GM19455 (cell line): ENCODE measurements at regions not wholly inside any gene's neighbourhood (a gene's known extent, or its start where the extent isn't known, plus 50 kb on each side); places are given as distances from the start of the nearest gene placed in this dataset.
"Not testable (repeated sequence)": the region's sequence is repeated elsewhere in the genome, so short reads cannot be mapped to it uniquely, and the experiment has no call there.

Experiments used
- ATAC-seq: cut with Tn5 transposase; IDR thresholded peaks from one replicate; pipeline ENCODE4 v1.9.1; 2021; ENCODE audit not compliant: unreplicated experiment

DNA sequence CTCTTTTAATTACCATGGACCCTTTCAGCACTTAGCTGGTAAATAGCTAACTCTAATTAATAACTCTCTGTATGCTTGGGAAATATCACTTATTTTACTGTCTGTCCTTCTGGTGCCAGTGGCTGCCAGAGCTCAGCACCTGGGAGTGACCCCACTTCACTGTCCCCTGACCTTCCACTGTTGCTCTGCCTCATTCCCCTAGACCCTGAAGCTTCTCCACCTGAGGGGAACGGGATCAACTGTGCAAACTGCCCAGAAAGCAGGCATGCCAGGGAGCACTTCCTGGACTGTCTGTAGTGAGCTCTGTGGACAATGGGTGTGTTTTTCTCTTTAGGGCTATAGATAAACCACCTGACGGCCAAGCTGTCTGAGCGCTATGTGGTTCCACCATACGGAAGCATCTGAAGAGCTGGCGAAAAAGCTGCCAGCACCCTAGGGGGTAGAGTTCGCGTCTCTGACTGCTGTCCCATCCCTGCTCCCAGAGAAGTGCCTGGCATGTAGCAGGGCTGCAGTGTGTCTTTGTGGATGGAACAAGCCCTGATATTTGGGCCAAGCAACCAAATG is 106.3 kb upstream of the FOXA2 start:
- ATAC-seq = no peak

DNA sequence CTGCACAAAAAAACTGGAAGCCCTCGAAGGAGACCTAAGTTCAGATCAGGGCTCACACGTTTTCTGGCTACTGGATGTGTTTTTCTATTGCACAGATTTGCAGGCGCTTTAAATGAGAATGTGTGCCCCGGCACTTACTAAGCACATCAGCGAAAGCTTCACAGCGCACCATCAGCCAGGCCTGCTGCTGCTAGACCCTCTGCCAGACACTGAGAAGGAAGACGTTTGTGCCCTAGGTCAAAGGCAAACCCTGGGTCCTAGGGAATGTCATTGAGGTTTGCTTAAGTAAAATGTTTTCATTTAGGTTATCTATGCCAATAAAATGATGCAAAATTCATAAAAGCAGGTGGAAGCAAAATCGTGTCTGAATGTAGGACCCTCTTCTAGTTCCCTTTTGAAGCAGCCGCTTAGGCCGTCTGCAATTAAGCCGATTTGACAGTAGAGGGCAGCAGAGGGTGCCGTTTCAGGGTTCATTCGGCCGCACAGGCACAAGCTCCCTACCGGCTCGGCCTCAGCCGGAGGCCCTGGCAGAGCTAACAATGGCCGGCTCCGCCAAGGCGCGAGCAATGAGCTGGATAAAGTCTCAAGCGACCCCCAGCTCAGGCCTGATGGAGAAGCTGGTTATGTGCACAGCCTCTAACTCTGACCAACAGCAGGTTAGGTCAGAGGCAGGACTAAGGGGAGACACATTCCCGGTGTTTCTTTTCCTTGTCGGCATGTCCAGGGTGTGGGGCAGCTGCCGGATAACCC is 107.2 kb upstream of the FOXA2 start:
- ATAC-seq = peak; percentile 72

DNA sequence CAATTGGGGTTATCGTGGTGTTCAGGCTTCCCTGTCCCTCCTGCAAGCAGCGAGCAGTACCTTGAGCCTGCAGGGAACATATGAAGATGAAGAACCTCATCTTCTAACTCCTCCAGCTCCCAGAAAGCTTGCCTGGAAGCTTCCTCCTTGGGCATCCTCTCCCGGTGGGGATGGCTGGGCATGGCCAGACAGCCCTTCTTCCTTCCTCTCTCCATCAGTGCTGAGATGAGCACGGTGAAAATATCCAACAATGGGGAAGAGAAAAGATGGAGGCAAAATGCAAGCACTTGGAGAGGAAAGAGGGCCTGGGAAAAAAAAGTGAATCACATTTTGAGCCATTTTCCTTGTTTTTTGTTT is 107.7 kb upstream of the FOXA2 start:
- ATAC-seq = no peak

DNA sequence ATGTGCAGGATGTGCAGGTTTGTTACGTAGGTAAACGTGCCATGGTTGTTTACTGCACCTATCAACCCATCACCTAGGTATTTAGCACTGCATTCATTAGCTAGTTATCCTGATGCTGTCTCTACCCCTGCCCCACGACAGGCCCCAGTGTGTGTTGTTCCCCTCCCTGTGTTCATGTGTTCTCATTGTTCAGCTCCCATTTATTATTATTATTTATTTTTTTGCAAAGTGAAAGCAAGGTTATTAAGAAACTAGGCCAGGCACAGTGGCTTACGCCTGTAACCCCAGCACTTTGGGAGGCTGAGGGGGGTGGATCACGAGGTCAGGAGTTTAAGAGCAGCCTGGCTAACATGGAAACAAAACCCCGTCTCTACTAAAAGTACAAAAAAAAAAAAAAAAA is 108.2 kb upstream of the FOXA2 start:
- ATAC-seq = not testable (repeated sequence)

DNA sequence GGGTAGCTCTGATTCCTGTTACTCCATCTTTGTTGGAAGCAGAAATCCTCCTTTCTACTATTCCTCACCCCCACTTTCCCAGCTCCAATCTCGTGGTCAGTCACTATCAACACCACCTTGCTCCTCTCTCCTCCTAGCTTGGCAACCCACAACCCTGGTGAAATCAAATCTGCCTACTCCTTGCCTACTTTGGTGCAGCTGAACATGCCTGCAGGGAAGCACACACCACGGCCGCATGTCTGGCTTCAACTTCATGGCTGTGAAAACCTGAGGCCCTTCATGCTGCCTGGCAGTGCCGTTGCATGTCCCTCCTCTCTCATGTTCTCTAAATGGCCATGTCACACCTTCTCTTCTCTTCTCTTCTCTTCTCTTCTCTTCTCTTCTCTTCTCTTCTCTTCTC is 112.4 kb upstream of the FOXA2 start:
- ATAC-seq = no peak

DNA sequence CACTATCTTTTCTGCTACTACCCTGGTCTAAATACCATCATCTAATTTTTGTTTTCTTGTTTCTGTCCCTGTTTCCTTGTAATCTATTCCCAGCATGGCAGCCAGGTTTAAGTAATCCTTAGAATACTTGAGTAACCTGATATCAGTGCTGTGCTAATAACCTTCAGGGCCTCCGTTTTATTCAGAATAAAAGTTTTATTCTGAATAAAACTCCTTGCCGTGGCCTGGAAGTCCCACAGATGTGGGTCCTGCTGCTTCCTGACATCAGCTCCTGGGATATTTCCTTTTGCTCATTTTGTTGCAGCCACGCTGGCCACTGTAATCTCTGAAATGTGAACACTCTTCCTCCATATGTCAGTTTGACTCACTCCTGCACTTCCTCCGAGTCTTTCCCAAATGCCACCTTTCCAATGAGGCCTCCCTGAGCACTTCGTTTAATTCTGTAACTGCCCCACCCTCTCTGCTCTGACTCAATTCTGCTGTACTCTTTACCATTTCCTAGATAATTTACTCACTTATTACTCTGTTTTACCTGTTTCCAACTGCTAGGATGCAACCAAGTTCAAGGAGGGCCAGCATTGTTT is 114.0 kb upstream of the FOXA2 start:
- no peak for ATAC-seq

DNA sequence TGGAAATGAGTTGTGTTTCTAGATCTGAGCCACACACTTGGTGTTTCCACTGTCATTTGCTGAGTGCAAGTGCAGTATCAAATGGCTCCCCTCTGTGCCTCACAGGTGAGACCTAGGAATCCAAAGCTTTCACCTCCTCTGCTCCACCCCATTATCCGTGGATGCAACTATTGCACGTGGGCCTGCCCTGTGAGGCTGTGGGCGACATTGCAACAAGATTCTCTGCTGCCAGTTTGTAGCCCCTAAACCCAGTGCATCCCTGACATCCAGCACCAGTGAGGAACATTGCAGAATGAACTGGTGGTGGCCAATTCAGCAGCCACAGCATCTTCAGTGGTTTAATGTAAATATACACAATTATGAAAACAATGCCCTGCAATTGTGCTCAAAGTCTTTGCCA is 115.0 kb upstream of the FOXA2 start:
- ATAC-seq = no peak

DNA sequence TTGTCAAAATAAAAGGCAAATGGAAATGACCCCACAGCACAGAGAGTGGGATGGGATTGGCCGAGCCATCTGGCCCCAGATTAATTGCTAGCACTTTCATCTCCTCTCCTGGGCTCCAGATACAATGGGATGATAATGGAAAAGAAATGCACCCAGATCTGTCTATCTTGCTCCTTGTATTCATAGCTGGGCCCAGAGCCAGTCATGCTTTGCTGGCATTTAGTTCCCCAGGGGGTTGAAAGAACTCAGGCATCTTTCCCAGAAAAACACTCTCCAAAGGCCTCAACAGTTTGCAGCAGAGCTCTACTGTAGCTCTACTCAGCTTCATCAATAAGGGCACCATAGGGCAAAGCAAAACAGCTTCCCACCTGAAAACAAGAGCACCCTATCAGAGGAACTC is 116.0 kb upstream of the FOXA2 start:
- no peak for ATAC-seq

DNA sequence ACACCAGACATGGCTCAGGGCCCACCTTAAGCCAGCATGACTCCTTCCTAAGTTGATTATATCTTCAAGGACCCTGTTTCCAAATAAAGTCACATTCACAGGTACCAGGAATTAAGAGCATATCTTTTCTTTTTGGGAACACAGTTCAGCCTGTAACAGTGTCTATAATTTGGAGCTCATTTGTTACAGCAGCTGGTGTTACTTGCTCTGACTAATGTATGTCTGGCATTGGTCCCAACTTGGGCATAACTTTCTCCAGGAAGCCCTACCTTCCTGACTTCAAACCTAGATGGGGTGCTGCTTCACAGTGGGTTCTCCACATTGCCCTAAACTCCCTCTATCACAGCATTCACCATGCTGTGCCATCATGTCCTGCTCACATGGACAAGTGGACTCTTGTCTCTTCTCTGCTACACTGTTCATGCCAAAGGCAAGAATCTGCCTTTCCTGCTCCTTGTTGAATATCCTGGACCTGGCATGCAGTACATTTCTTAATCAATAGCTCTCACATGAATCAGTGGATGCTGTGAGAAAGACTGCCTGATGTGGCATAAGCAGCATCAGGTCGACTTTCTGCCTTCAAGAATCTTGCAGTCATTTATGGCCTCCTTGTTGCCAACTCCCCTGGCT is 117.4 kb upstream of the FOXA2 start:
- no peak for ATAC-seq

DNA sequence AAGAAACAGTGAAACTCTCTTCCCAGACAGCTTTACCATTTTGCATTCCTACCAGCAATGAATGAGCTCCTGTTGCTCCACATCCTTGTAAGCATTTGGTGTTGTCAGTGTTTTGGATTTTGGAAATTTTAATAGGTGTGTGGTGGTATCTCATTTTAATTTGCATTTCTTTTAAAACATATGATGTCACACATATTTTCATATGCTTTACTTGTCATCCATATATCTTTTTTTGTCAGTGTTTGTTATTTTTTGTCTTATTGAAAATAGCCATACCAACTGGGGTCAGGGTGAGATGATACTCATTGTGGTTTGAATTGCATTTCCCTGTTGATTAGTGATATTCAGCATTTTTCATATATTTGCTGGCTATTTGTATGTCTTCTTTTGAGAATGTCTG is 119.5 kb upstream of the FOXA2 start:
- ATAC-seq = no peak

DNA sequence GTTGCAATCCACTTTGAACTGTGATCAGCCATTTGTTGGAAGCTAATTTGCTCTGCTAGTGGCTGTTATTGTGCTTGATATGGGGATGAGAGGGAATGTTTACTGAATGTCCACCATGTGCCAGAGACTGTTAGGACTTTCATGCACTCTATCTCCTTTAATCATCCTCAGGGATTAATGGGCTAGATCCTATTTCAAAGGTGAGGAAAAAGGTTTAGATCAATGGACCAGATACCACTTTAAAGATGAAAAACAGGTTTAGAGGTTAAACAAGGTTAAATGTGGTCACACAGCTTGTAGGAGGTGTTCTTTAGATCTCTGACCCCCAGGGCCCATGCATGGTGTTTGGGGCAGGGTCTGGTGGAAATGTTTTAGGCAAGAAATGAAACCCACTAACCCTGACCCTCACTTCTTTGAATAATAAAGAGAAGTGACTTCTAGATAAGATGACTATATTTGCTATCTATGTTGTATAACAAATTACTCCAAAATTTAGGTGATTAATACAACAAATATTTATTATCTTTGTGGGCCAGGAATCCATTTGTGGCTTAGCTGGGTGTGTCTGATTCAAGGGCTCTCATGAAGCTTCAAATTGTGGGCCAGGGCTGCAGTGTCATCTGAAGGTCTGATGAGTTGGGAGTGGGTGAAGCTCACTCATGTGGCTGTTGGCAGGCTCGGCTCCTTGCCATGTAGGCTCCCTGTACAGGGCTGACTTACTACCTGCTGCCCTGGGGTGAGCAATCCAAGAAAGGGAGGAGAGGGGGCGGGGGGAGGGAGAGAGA is 127.8 kb upstream of the FOXA2 start:
- no peak for ATAC-seq

DNA sequence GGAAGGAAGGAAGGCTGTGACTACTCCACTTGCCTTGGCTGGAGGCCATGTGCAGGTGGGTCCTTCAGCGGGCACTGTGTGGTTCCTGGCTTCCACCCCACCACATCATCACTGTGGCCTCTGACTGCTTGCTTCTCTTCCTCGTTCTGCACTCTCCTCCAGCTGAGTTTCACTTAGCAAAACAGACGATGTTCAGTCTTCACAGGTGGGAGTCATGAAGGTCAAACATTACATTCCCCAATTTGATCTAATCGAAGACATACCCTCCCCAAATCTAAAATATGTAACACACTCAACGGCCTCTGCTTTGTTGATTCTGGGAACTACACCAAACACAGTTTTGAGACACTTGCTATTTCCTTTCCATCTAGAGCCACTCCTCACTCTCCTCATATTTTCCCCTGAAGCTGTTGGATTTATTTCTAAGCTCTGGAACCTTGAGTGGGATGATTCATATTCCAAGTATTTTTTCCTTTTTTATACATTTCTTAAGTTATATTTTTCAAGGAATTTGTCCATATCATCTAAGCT is 132.5 kb upstream of the FOXA2 start:
- ATAC-seq = no peak

DNA sequence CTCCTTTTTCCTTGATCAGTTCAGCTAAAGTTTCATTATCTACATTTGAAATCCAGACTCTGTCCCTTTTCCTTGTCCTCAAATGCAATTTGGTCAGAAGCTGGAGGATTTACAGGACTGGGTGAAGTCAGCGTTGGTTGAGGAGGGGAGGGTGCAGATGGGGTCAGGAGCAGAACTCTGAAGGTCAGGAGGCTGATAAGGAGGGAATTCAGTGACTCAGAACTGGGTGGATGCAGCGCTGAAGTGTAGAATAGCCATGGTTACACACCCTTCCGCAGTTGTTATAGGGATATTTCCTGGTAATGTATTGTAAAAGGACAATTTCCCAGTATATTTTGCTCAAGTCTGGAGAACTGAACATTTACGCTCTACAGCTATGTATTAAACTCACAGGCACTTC is 133.1 kb upstream of the FOXA2 start:
- no peak for ATAC-seq

DNA sequence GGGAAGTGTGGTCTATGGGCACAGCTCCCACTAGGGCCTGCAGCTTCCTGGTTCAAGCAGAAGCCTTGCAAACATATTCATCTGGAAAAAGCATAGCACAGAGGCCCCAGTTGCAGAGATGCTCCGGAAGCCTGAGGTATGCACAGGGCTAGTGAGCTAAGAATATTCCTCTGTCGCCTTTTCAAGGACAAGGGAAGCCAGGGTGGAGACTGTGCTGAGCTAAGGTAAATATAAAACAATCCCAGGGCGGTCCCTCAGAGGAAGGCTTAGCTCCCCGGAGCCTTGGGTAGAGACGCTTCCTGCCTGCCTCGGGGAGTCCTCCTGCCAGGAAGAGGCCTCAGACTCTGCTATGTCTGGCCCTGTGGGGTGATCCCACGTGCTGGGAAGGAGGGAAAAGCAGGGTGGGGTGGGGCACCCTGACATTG is 134.8 kb upstream of the FOXA2 start:
- ATAC-seq = no peak

DNA sequence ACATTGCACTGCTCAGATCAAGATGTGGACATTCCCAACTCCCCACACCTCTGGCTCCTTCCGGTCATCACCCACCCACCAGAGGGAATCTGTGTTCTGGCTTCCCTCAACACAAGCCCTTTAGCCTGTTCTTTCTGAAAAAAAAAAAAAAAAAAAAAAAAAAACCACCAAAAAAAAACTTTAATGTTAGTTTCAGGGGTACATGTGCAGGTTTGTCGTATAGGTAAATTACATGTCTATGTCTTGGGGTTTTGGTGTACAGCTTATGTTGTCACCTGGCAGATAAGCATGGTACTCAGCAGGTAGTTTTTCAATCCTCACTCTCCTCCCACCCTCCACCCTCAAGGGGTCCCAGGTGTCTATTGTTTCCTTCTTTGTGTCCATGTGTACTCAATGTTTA is 135.8 kb upstream of the FOXA2 start:
- no peak for ATAC-seq

DNA sequence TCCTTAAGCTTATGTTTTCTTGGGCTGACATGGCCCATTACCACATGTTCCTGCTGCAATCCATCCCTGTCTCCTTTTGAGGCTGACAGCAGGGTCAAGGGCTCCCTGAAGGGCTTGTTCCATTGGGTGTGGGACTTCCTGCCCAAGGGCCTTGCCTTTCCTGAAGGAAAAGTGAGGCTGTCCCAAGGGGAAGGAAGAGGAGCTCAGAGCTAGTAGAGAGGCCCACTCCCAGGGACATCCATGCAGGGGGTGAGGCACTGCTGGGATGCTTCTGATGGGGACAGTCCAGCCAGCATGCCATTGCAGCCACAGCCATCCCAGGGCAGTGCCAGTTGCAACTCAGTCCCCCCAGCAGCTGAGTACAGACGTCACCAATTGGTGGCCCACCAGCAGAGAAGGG is 138.4 kb upstream of the FOXA2 start:
- ATAC-seq = no peak

DNA sequence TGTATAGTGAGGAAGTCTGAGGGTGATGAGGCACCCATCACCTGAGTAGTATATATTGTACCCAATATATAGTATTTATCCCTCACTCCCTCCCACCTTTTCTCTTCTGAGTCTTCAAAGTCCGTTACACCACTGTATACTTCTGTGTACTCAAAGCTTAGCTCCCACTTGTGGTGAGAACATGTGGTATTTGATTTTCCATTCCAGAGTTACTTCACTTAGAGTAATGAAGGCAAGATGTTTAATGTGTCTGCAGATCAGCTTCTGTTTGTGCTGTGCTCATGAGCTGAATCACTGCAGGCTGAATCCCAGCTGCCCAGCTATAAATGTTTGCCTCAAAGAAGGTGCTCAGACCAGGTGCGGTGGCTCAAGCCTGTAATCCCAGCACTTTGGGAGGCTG is 139.3 kb upstream of the FOXA2 start:
- no peak for ATAC-seq

DNA sequence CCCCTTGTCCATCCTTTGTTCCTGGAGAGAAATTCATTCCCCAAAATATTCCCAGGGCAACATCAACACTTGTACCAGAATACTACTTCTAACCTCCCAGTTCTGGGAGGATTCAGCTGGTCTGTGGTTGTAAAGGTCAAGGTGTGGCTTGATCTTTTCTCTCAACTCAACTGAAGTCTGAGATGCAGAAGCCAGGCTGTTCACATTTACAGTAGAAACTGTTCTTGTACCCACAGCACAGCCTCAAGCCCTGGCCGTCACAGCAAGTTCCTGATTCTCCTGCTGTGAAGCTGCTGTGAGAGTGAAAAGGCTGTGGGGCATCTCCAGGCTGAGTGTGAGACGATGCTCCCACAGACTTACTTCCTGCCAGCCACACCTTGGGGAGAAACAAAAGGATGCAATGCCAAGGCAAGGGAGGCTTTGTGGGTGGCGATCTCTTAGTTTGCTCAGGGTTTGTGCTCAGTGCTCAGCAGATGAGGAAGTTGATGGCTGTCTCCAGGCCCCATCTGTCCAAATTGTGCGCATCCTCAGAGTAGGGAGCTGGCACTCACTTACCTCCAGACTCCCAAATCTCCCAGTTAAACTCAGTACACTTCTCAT is 143.9 kb upstream of the FOXA2 start:
- ATAC-seq = no peak

DNA sequence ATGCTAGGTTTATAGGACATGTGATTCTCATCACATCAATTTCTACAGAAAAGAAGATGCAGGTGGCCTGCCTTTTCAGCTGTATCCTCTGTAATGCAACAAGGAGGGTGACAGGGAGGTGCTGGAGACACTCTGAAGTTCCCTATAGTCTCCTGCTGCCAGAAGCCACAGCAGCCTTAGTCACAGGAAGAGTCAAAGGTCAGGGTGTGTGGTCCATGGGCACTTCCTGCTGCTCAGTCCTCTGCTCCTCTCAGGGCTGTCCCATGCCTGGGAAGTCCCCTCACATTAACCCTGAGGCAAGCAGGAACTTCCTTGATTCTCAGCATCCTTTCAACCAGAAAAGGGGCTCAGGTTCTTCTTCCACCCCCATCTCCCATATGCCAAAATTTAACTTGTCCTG is 144.8 kb upstream of the FOXA2 start:
- ATAC-seq = no peak

DNA sequence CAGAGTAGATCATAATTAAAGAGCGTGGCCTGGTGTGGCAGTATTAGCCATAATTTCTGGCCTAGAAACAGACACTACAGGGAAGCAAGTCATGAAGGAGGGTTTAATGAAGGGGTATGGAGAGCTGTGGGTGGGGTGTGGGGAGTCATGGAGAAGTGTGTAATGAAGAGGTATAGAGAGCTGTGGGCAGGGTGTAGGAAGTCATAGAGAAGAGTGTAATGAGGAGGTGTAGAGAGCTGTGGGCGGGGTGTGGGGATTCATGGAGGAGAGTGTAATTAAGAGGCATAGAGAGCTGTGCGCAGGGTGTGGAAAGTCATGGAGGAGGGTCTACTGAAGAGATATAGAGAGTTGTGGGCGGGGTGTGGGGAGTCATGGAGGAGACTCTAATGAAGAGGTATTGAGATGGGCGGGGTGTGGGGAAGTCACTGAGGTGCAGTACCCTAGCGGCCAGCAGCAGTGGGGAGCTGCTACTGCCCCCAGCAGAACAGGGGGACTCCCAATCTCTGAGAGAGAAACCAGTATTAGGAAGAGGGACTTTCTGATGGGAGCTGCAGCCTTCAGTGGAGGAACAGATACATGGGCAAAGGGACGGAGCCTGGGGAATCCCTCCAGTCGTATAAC is 145.4 kb upstream of the FOXA2 start:
- ATAC-seq = no peak
